HG03159 (cell line): ENCODE measurements at regions not wholly inside any gene's neighbourhood (a gene's known extent, or its start where the extent isn't known, plus 50 kb on each side); places are given as distances from the start of the nearest gene placed in this dataset.

Source experiments
- ATAC-seq: cut with Tn5 transposase; IDR thresholded peaks from one replicate; pipeline ENCODE4 v1.9.1; 2021; ENCODE audit warnings: mild to moderate bottlenecking, moderate library complexity; ENCODE audit not compliant: unreplicated experiment

GRCh38 chr2:45256173-45256866, 247.1 kb upstream of the SIX2 start:
- no peak for ATAC-seq

GRCh38 chr2:45255563-45255962, 246.3 kb upstream of the SIX2 start:
- no peak for ATAC-seq

GRCh38 chr2:45254025-45254424, 244.8 kb upstream of the SIX2 start:
- no peak for ATAC-seq

- ATAC-seq, result no peak
Measured at GRCh38 chr2:45253151-45253550, 243.9 kb upstream of the SIX2 start.

GRCh38 chr2:45250176-45250575, 240.9 kb upstream of the SIX2 start:
- ATAC-seq, result no peak

- no peak for ATAC-seq
Measured at GRCh38 chr2:45248214-45248613, 239.0 kb upstream of the SIX2 start.

GRCh38 chr2:45244928-45245327, 235.7 kb upstream of the SIX2 start:
- ATAC-seq, result no peak

GRCh38 chr2:45242161-45242741, 233.0 kb upstream of the SIX2 start:
- ATAC-seq, result no peak

GRCh38 chr2:45241061-45241561, 231.9 kb upstream of the SIX2 start:
- ATAC-seq, result no peak

GRCh38 chr2:45237850-45238542, 228.7 kb upstream of the SIX2 start:
- ATAC-seq, result no peak

GRCh38 chr2:45237128-45237527, 227.9 kb upstream of the SIX2 start:
- ATAC-seq, result no peak

GRCh38 chr2:45236268-45236667, 227.0 kb upstream of the SIX2 start:
- ATAC-seq, result no peak

- no peak for ATAC-seq
Measured at GRCh38 chr2:45233301-45233700, 224.0 kb upstream of the SIX2 start.

GRCh38 chr2:45232818-45233217, 223.6 kb upstream of the SIX2 start:
- ATAC-seq, result no peak

GRCh38 chr2:45229411-45229810, 220.2 kb upstream of the SIX2 start:
- ATAC-seq, result no peak

GRCh38 chr2:45227347-45227746, 218.1 kb upstream of the SIX2 start:
- ATAC-seq, result no peak

GRCh38 chr2:45224993-45225380, 215.7 kb upstream of the SIX2 start:
- ATAC-seq, result no peak

- no peak for ATAC-seq
Measured at GRCh38 chr2:45224321-45224992, 215.2 kb upstream of the SIX2 start.

- ATAC-seq, result no peak
Measured at GRCh38 chr2:45223531-45223930, 214.3 kb upstream of the SIX2 start.

- ATAC-seq, result no peak
Measured at GRCh38 chr2:45220227-45220626, 211.0 kb upstream of the SIX2 start.

- no peak for ATAC-seq
Measured at GRCh38 chr2:45218931-45219339, 209.7 kb upstream of the SIX2 start.

GRCh38 chr2:45218297-45218696, 209.0 kb upstream of the SIX2 start:
- no peak for ATAC-seq
